Breast epithelium (tissue), 4 donors: ENCODE measurements at regions not wholly inside any gene's neighbourhood (a gene's known extent, or its start where the extent isn't known, plus 50 kb on each side); places are given as distances from the start of the nearest gene placed in this dataset.

Experiments
- DNase-seq, 2 donors: peaks; one replicate each; pipeline ENCODE4 v3.0.0-alpha.2; 2019; ENCODE audit warnings: low spot score in 2 of 2
- H3K27ac ChIP-seq, 2 donors: fragments of 200-600 bp; sonication (generic) in 1 of 2; one replicate each; pipeline ENCODE4 v1.5.1; 2016 to 2019; ENCODE audit warnings: mild to moderate bottlenecking in 1 of 2
- H3K27me3 ChIP-seq, 2 donors: fragments of 200-600 bp; sonication (generic) in 1 of 2; one replicate each; pipeline versions ENCODE4 v1.5.1 to v1.6.0; 2017 to 2019; ENCODE audit warnings: control low read depth in 1 of 2, mild to moderate bottlenecking in 1 of 2
- H3K36me3 ChIP-seq: fragments of 200-600 bp; one replicate; pipeline ENCODE4 v1.5.1; 2019
- H3K4me1 ChIP-seq, 2 donors: fragments of 200-600 bp; sonication (generic); one replicate each; pipeline ENCODE4 v1.5.1; 2016 to 2019; ENCODE audit warnings: control low read depth in 1 of 2
- H3K4me3 ChIP-seq, 3 donors: fragments of 200-600 bp; sonication (generic); 1 replicate in 2 of 3; 2 replicates in 1 of 3; pipeline ENCODE4 v1.5.1; 2016 to 2019; ENCODE audit warnings: mild to moderate bottlenecking in 3 of 3, moderate library complexity in 2 of 3
- H3K9me3 ChIP-seq, 2 donors: fragments of 200-600 bp; sonication (generic) in 1 of 2; one replicate each; pipeline ENCODE4 v1.5.1; 2016 to 2019; ENCODE audit warnings: control low read depth in 1 of 2
- POLR2A ChIP-seq: fragments of 450-650 bp; IDR thresholded peaks from one replicate; pipeline ENCODE4 v1.6.1; 2016; ENCODE audit warnings: antibody characterized with exemption, mild to moderate bottlenecking, moderate library complexity
- POLR2AphosphoS5 ChIP-seq, 3 donors: sonication (generic); formaldehyde crosslinking; IDR thresholded peaks; one replicate each; pipeline ENCODE4 v1.6.1; 2017; ENCODE audit warnings: antibody characterized with exemption in 3 of 3
- intact Hi-C: fragments of 100-400 bp; cut with DNase I; formaldehyde crosslinking; loops from one replicate; pipeline ENCODE4 v1.15.1; 2023; ENCODE audit warnings: low total_unique reads
- TF ChIP-seq, protein P1 (sequence below), 3 donors: fragments of 450-650 bp; IDR thresholded peaks; one replicate each; pipeline ENCODE4 v1.5.1; 2016 to 2017; ENCODE audit warnings: antibody characterized with exemption in 3 of 3, mild to moderate bottlenecking in 3 of 3, moderate library complexity in 3 of 3

DNA sequence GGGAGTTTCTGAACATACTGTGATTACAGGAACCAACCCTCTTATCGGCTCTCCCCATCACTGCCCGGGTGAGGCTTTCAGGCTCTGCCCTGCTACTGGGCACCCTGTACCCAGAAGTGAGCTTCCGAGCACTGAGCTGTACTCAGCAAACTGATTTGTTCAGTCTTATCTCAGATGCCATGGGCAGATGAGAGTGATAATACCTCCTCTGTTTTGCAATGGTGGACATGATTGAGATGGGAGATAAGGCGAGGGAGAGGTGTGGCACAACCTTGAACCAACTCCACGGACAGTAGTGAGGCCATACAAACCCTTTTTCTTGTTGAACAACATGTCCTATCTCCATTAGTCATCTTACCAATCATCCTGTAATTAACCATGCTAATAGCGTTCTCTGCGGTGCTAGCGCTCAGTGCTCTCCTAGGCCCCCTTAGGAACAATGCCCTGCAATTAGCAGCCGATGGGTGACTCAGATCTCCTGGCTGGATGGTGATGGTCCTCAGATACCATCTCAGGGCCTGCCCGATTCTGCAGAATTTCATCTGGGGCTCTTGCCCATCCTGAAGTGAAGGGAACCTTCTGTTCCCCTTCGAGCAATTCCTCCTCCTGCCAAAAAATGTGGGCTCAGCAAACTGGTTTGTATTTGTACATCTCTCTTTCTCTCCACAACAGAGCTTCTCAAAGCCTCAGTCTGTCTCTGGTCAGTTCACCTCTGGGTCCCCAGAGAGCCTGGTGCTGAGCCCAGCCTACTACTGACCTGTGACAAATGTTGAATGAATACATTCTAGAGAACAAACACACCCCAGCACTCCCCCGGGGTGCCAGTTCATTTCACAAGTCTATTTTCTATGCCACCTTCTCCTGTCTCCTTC is 139.3 kb upstream of the IRX3 start:
- peak in 1 of 2 donors; percentile 59 for DNase-seq
- Histone ChIP-seq H3K27ac (peak overlapping the region; percentile 40 to 45), H3K4me1 (no peaks in the 10 kb centered on the region), H3K4me3 (no peak overlapping the region), H3K9me3 (no peaks in the 10 kb centered on the region), H3K27me3 (no peaks in the 10 kb centered on the region), H3K36me3 (no peaks in the 10 kb centered on the region)
- intact Hi-C loops, result no loop called here
- TF ChIP-seq, protein P1, sequence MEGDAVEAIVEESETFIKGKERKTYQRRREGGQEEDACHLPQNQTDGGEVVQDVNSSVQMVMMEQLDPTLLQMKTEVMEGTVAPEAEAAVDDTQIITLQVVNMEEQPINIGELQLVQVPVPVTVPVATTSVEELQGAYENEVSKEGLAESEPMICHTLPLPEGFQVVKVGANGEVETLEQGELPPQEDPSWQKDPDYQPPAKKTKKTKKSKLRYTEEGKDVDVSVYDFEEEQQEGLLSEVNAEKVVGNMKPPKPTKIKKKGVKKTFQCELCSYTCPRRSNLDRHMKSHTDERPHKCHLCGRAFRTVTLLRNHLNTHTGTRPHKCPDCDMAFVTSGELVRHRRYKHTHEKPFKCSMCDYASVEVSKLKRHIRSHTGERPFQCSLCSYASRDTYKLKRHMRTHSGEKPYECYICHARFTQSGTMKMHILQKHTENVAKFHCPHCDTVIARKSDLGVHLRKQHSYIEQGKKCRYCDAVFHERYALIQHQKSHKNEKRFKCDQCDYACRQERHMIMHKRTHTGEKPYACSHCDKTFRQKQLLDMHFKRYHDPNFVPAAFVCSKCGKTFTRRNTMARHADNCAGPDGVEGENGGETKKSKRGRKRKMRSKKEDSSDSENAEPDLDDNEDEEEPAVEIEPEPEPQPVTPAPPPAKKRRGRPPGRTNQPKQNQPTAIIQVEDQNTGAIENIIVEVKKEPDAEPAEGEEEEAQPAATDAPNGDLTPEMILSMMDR (IDR thresholded peaks at IDR 0.05), result no peak
- no peak for TF ChIP-seq POLR2A
- TF ChIP-seq POLR2AphosphoS5 (IDR thresholded peaks at IDR 0.05), result no peak

DNA sequence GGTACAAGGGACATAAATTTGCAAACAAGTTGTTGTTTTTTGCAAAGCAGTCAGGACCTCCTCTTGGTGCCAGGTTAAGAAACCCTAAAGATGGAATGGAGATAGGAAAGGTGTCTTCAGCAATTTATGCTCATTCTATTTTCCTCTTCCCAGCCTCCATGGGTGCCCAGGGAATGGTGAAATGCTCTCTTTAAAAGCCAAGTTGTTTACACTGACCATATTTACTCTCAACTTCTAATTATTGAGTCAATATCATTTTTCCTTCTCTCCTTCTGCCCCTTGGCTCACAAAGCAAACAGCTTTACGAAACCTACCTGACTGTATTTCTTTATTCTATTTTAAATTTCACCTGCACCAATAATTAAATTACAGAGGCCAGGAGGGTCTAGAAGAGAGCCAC is 138.5 kb upstream of the IRX3 start:
- Histone ChIP-seq H3K36me3 (no peaks in the 10 kb centered on the region), H3K27me3 (no peaks in the 10 kb centered on the region), H3K4me3 (no peak overlapping the region), H3K27ac (no peak overlapping the region), H3K4me1 (no peaks in the 10 kb centered on the region), H3K9me3 (no peaks in the 10 kb centered on the region)
- TF ChIP-seq POLR2AphosphoS5 (IDR thresholded peaks at IDR 0.05) (no peak), POLR2A (no peak)
- TF ChIP-seq, protein P1 (IDR thresholded peaks at IDR 0.05), result no peak
- intact Hi-C loops, result no loop called here
- no peak for DNase-seq

DNA sequence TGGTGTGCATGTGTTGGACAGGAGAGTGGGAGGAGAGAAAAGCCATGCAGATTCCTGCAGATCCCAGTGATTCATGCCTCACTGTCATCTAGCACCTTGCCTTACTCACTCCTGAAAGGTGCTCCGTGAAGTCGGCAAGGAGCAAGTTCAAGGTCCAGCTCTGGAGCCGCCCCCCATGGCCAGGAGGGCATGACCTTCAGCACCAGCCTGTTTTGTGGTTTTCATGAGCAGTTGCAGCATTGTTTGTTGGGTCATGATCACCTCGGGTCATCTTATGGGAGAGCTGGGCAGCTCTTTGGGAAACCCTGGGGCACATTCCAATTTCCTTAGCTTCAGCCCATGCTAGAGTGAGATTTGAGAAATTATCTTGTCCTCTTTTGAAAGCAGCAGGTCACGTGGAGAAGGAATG is 137.5 kb upstream of the IRX3 start:
- H3K9me3 ChIP-seq, result no peaks in the 10 kb centered on the region
- H3K4me3 ChIP-seq, result no peak overlapping the region
- DNase-seq, result no peak
- peak overlapping the region in 1 of 2 donors; percentile 8 for H3K27ac ChIP-seq
- TF ChIP-seq POLR2AphosphoS5 (IDR thresholded peaks at IDR 0.05), result no peak
- no peak for TF ChIP-seq POLR2A
- TF ChIP-seq, protein P1 (IDR thresholded peaks at IDR 0.05), result no peak
- H3K4me1 ChIP-seq, result no peaks in the 10 kb centered on the region
- intact Hi-C loops, result no loop called here
- no peaks in the 10 kb centered on the region for H3K36me3 ChIP-seq
- H3K27me3 ChIP-seq, result no peaks in the 10 kb centered on the region

DNA sequence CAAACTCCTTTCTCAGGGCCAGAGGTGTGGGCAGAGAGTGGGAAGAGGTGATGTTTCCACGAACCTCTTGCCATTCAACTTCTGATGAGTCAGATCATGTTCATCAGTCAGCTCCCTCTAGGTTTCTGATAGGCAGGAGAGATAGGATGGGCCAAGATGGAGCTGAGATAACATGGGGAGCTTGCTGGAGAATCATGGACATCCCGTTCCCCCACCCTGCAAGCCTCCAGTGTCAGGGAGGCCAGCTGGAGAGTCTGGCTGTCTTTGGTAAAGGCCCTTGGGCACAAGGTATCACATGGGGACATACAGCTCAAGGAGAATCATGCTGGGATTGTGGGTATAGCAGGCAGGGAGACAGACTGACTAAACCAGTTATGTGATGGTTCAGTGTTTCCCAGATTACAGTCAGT is 136.0 kb upstream of the IRX3 start:
- Histone ChIP-seq H3K27me3 (no peaks in the 10 kb centered on the region), H3K4me3 (no peak overlapping the region), H3K36me3 (no peaks in the 10 kb centered on the region), H3K9me3 (no peaks in the 10 kb centered on the region), H3K27ac (peak overlapping the region in 1 of 2 donors; percentile 66), H3K4me1 (no peaks in the 10 kb centered on the region)
- TF ChIP-seq, protein P1 (IDR thresholded peaks at IDR 0.05), result no peak
- no peak for TF ChIP-seq POLR2AphosphoS5 (IDR thresholded peaks at IDR 0.05)
- DNase-seq, result no peak
- intact Hi-C loops, result no loop called here

DNA sequence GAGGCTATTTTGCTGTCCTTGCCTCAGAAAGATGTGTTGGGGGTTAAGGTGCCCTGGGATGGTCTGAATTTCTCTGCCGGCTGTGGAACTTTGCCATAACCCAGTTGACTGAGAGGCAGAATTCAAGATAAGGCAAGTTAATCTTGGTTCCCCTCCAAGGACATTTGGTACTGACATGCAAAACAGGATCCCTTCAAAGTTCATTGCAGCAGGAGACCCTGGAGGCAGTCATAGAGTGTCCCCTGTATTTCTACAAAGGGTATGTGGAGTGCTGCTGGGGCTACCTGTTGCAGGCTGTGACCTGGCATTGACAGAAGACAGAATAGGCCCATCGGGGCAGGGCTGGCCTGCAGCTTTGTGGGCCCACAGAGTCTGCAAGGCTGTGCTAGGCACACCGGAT is 135.6 kb upstream of the IRX3 start:
- no peaks in the 10 kb centered on the region for H3K36me3 ChIP-seq
- intact Hi-C loops, result no loop called here
- no peaks in the 10 kb centered on the region for H3K9me3 ChIP-seq
- H3K4me3 ChIP-seq, result no peak overlapping the region
- H3K27me3 ChIP-seq, result no peaks in the 10 kb centered on the region
- DNase-seq, result no peak
- H3K27ac ChIP-seq, result peak overlapping the region in 1 of 2 donors; percentile 66
- no peaks in the 10 kb centered on the region for H3K4me1 ChIP-seq
- TF ChIP-seq POLR2AphosphoS5 (IDR thresholded peaks at IDR 0.05) (no peak), POLR2A (no peak)
- TF ChIP-seq, protein P1 (IDR thresholded peaks at IDR 0.05), result no peak
